HG03342 (cell line): ENCODE measurements at regions not wholly inside any gene's neighbourhood (a gene's known extent, or its start where the extent isn't known, plus 50 kb on each side); places are given as distances from the start of the nearest gene placed in this dataset.

ENCODE experiments used
- ATAC-seq: cut with Tn5 transposase; IDR thresholded peaks from one replicate; pipeline ENCODE4 v1.9.1; 2021; ENCODE audit warnings: mild to moderate bottlenecking, moderate library complexity; ENCODE audit not compliant: unreplicated experiment

- no peak for ATAC-seq
These were observed 98.7 kb upstream of the MPDZ start for GRCh38 chr9:13378154-13378553.

GRCh38 chr9:13377171-13377925 is 97.9 kb upstream of the MPDZ start:
- ATAC-seq, result no peak

DNA sequence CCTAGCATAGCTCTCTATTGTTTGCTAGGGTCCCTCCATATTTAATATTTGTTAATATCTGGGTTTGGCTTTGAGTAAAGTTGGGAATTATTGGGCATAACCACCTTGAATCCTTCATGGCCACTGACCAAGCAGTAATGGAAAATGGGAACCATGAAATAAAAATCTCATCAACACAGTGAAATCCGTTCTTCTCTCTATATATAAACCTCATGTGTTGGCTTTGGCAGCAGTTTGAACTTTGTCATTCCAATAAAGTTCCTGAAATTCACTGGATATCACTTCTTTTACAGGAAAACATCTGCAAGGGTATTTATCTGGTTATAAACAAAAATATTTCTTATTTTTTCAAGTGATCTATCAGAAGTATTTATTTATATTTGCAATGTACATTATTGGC is 93.0 kb upstream of the MPDZ start:
- no peak for ATAC-seq

DNA sequence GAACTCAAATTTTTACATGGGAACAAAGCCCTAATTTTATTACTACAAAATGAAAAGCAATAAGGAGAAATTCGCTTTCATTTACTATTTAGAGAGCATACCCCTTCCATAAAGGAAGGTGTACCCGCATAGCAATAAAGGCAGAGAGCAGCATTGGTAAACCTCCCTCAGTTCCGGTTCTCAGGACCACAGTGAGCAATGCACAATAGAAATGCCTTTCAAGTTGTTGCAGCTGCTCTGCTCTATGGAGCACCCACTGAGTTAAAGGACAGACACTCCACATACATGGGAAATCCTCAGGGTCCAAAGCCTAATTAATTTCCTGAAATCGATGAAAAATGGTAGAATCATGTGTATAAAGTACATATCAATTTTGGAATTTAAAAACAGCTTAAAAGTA is 89.9 kb upstream of the MPDZ start:
- ATAC-seq, result no peak

DNA sequence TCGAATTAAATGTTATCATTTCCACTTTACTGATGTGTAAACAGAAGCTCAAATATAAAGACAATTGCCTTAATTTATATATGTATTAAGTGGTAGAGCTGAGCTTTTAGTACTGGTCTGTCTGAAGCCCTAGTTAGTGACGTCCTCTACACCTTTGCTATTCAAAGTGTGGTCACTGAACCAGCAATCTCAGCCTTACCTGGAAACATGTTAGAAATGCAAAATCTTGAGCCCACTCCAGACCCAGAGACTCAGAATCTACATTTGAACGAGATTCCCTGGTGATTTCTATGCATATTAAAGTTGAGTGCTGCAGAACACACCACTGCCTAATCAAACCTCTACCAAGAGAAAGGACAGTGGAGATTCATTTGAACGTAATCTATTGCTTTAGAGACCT is 88.3 kb upstream of the MPDZ start:
- ATAC-seq, result no peak

DNA sequence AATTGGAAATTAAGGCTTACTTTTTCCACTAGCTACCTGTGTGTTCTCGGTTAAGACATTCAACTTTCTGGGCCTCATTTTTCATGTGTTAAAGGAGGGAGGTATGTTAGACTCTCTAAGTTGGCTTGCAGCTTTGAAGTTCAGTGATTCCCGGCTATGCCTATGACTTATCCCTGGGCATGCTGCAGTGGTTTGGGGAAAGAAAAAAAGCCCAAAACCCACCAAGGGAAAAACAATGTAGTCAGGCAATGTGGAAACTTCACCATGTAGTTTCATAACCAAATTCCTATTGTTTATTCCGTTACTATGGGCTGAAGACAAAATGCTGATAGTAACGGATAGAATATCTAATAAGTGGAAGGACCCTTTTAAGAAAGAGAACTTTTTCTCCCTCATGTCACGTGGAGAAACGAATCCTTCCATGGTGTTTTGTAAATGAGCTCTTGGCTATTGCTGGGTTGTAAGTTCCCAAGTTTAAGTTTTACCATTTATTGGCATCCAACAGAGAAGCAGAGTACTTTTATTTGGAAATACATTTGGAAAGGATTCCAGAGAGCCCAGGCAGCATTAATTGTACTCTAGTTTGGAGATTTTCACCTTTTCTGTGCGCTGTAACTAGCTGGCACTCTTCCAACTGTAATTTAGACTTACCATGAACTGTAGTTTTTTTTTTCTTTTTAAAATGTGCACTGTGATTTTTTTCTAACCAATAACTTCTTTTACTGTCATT is 84.9 kb upstream of the MPDZ start:
- no peak for ATAC-seq

DNA sequence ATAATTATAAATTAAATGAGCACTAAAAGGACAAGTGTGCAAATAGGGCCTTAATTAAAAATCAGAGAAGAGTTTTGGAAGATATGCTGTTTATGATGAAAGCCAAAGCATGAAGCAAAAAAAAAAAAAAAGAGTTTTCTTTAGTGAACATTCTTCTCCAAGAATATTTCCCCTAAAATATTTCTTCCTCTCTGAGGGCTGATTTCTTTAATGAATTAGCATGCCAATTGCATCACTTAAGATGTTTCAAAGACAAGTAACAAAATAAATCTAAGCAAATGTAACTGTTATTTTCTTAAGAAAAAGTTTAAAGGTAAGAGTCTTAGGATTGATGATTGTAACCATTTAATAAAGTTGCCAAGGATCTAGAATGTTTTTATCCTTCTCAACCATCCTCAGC is 81.6 kb upstream of the MPDZ start:
- ATAC-seq, result no peak

DNA sequence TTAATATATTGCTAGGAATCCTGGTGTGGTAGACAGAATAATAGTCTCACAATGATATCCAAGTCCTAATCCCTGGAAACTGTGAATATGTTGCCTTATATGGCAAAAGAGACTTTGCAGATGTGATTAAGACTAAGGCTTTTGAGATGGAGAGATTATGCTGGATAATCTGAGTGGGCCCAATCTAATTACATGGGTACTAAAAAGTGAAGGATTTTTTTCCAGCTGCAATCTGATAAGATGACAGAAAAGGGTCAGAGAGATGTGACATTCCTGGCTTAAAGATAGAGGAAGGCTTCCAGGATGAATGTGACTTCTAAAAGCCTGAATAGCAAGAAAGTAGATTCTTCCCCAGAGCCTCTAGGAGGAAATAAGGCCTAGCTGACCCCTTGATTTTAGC is 80.7 kb upstream of the MPDZ start:
- no peak for ATAC-seq

DNA sequence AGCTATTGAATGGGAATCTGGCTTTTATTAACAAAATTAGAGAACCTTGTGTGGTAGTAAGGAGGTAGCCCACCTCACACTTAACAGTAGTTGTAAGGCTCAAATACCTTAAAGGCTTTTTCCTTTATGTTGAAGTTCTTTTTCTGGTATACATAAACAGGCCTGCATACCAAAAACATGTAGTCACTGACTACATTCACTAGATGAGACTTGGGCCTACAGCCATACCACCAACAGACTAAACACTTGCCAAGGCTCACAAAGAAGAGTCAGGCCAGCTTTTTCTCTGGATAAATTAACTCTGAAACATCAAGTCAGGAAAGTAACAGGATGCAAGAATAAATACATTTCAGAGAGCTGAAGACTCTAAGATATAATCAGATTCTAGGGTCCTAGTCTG is 78.6 kb upstream of the MPDZ start:
- ATAC-seq, result no peak

GRCh38 chr9:13354733-13355132 is 75.2 kb upstream of the MPDZ start:
- no peak for ATAC-seq

DNA sequence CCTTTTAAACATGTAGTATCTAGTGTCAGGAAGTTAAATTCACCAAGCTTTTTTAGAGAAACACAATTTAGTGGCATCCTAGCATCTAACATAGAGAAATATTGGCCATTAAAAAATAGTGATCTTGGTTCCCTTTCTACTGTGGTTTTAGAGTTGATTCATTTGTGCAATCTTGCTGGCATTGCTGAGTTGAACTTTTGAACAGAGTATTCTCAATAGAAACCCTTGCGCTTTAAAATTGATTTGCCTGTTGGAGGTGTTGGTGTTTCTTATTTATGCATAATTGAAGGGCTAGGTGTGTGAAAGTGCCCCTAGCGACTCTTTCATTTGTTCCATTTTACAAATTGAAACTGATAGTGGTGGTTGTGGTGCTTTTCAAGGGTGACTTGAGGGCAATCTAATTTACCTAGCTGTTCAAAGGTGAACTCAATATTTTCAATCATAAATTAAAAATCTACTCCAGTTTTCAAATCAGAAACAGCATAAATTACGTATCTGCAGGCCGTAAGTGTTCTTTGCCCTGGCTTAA is 73.0 kb upstream of the MPDZ start:
- ATAC-seq, result no peak

GRCh38 chr9:13351778-13352386 is 72.4 kb upstream of the MPDZ start:
- ATAC-seq, result no peak

- no peak for ATAC-seq
These were observed 53.1 kb upstream of the MPDZ start for GRCh38 chr9:13332571-13332970.

DNA sequence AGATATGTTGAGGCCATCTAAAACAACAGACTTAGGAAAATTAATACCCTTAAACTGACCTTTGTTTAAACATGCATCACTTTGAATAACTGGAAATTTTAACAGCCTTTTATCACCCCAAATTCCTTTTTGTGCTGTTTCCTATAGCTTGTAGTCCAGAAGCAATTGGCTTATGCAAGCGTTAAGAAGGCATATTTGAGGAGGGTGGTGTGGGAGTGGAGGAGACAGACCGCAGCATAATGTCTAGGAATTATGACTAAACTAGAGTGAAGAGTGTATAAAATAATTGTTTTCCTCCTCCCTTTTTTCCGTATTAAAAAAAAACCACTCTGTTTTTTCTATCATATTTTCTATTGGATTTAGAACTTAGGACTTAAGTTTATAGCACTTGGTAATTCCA is 51.8 kb upstream of the MPDZ start:
- ATAC-seq, result no peak

- ATAC-seq, result no peak
These were observed 51.0 kb upstream of the MPDZ start for GRCh38 chr9:13330396-13331004.
